SHP77 (cell line): ENCODE measurements at regions not wholly inside any gene's neighbourhood (a gene's known extent, or its start where the extent isn't known, plus 50 kb on each side); places are given as distances from the start of the nearest gene placed in this dataset.
A peak's percentile ranks its signal among the peaks of the same experiment; 100 is the strongest.
"Not testable (repeated sequence)": the region's sequence is repeated elsewhere in the genome, so short reads cannot be mapped to it uniquely, and the experiment has no call there.

Experiments
- DNase-seq, 2 experiments: peaks; one replicate each; lab custom pipeline; 2025; lab: John Stamatoyannopoulos, UW

GRCh38 chr13:78866076-78866475, 207.1 kb upstream of the OBI1 start:
- DNase-seq, result not testable (repeated sequence)

GRCh38 chr13:78862446-78862845, 203.5 kb upstream of the OBI1 start:
- DNase-seq, result no peak

GRCh38 chr13:78852709-78853108, 193.8 kb upstream of the OBI1 start:
- no peak for DNase-seq

GRCh38 chr13:78845656-78846365, 186.9 kb upstream of the OBI1 start:
- no peak for DNase-seq

GRCh38 chr13:78844106-78844505, 185.2 kb upstream of the OBI1 start:
- no peak for DNase-seq

GRCh38 chr13:78841358-78841963, 182.5 kb upstream of the OBI1 start:
- peak; percentile 28 to 55 for DNase-seq

GRCh38 chr13:78836238-78836784, 177.4 kb upstream of the OBI1 start:
- DNase-seq, result no peak

GRCh38 chr13:78832461-78832860, 173.5 kb upstream of the OBI1 start:
- DNase-seq, result no peak

- no peak for DNase-seq
Observed at GRCh38 chr13:78830508-78830907, 171.6 kb upstream of the OBI1 start.

GRCh38 chr13:78829821-78830220, 170.9 kb upstream of the OBI1 start:
- DNase-seq, result no peak

- no peak for DNase-seq
Observed at GRCh38 chr13:78827471-78827870, 168.5 kb upstream of the OBI1 start.

GRCh38 chr13:78826936-78827335, 168.0 kb upstream of the OBI1 start:
- DNase-seq, result no peak

- DNase-seq, result no peak
Observed at GRCh38 chr13:78826312-78826711, 167.4 kb upstream of the OBI1 start.

GRCh38 chr13:78820541-78820940, 161.6 kb upstream of the OBI1 start:
- DNase-seq, result no peak

- DNase-seq, result no peak
Observed at GRCh38 chr13:78816592-78816991, 157.6 kb upstream of the OBI1 start.

- DNase-seq, result no peak
Observed at GRCh38 chr13:78816154-78816553, 157.2 kb upstream of the OBI1 start.

- no peak for DNase-seq
Observed at GRCh38 chr13:78806457-78806856, 147.5 kb upstream of the OBI1 start.

GRCh38 chr13:78802912-78803311, 144.0 kb upstream of the OBI1 start:
- no peak for DNase-seq

GRCh38 chr13:78787190-78787589, 128.2 kb upstream of the OBI1 start:
- peak; percentile 27 to 47 for DNase-seq

GRCh38 chr13:78786459-78786858, 127.5 kb upstream of the OBI1 start:
- DNase-seq, result no peak

GRCh38 chr13:78785764-78786163, 126.8 kb upstream of the OBI1 start:
- DNase-seq, result no peak

- no peak for DNase-seq
Observed at GRCh38 chr13:78784014-78784750, 125.2 kb upstream of the OBI1 start.

GRCh38 chr13:78780708-78781107, 121.8 kb upstream of the OBI1 start:
- DNase-seq, result no peak
